ENCODE measurements at regions not wholly inside any gene's neighbourhood (a gene's known extent, or its start where the extent isn't known, plus 50 kb on each side); places are given as distances from the start of the nearest gene placed in this dataset.

GRCh38 chr6:90793771-90794170 lies 206.9 kb upstream of the MAP3K7 start:
- TF ChIP-seq JUND (IDR thresholded peaks at IDR 0.05; ENCODE audit: low read length) (no peak), SIN3A (conservative IDR thresholded peaks at IDR 0.05 in 1 of 2, IDR thresholded peaks at IDR 0.05 in 1 of 2; ENCODE audit: low read depth in 1 of 2, low read length in 2 of 2) (no peak), POLR2AphosphoS5 (IDR thresholded peaks at IDR 0.05; ENCODE audit: low read depth, low read length) (no peak), CTCF (IDR thresholded peaks at IDR 0.05; ENCODE audit: control extremely low read depth in 1 of 3, insufficient read depth in 1 of 3, low read depth in 1 of 3, low read length in 3 of 3) (no peak), GTF2F1 (IDR thresholded peaks at IDR 0.05; ENCODE audit: borderline replicate concordance, low read depth, low read length) (no peak), POLR2A (IDR thresholded peaks at IDR 0.05; ENCODE audit: control extremely low read depth in 1 of 2, low read depth in 2 of 2, low read length in 2 of 2) (no peak)

Measured in H1 (cell line).